Heart left ventricle (tissue), 16 donors: ENCODE measurements at regions not wholly inside any gene's neighbourhood (a gene's known extent, or its start where the extent isn't known, plus 50 kb on each side); places are given as distances from the start of the nearest gene placed in this dataset.

ENCODE experiments used
- ATAC-seq, 4 donors: fragments of 200-7000 bp; cut with Tn5 transposase; one replicate each; pipeline ENCODE4 v1.9.1; 2020 to 2022; ENCODE audit warnings: moderate library complexity in 4 of 4, mild to moderate bottlenecking in 3 of 4, moderate number of reproducible peaks in 1 of 4
- DNase-seq, 5 donors: peaks; one replicate each; pipeline ENCODE4 v3.0.0-alpha.2; 2020
- H3K27ac ChIP-seq, 12 donors: fragments of 200-600 bp; sonication (generic) in 4 of 12; one replicate each; pipeline versions ENCODE4 v1.5.0 to v1.8.0; 2016 to 2022; ENCODE audit warnings: mild to moderate bottlenecking in 2 of 12
- H3K27me3 ChIP-seq, 9 donors: fragments of 200-600 bp; sonication (generic) in 2 of 9; one replicate each; pipeline versions ENCODE4 v1.5.1 to v1.8.0; 2016 to 2022; ENCODE audit warnings: mild to moderate bottlenecking in 3 of 9
- H3K36me3 ChIP-seq, 9 donors: fragments of 200-600 bp; sonication (generic) in 2 of 9; one replicate each; pipeline versions ENCODE4 v1.5.0 to v1.8.0; 2018 to 2022; ENCODE audit warnings: mild to moderate bottlenecking in 2 of 9
- H3K4me1 ChIP-seq, 12 donors: fragments of 200-600 bp; sonication (generic) in 4 of 12; one replicate each; pipeline versions ENCODE4 v1.5.0 to v1.8.0; 2016 to 2022; ENCODE audit warnings: mild to moderate bottlenecking in 3 of 12
- H3K4me3 ChIP-seq, 12 donors: fragments of 200-600 bp; sonication (generic) in 4 of 12; one replicate each; pipeline versions ENCODE4 v1.5.0 to v1.8.0; 2017 to 2022; ENCODE audit warnings: mild to moderate bottlenecking in 9 of 12, moderate library complexity in 4 of 12
- H3K9me3 ChIP-seq, 12 donors: fragments of 200-600 bp; sonication (generic) in 4 of 12; one replicate each; pipeline versions ENCODE4 v1.5.0 to v1.8.0; 2016 to 2022; ENCODE audit warnings: mild to moderate bottlenecking in 1 of 12
- POLR2A ChIP-seq, 2 donors: fragments of 450-650 bp; IDR thresholded peaks; one replicate each; pipeline ENCODE4 v1.6.1; 2017; ENCODE audit warnings: antibody characterized with exemption in 2 of 2, mild to moderate bottlenecking in 2 of 2, moderate library complexity in 2 of 2
- WGBS, 4 donors: extraction: QIAGEN DNeasy Blood & Tissue Kit in 2 of 4; methylation state at CpG; one replicate each; pipeline versions ENCODE4 v1.1.5 to v1.1.7; 2013 to 2018; 5-methylcytosine and 5-hydroxymethylcytosine counted together
- intact Hi-C, 10 donors: fragments of 100-400 bp; cut with DNase I; formaldehyde crosslinking; loops; one replicate each; pipeline versions ENCODE4 v1.11.1 to v1.14.2; 2022
- TF ChIP-seq, protein P1 (sequence below), 12 donors: fragments of 200-600 bp; sonication (generic) in 4 of 12; IDR thresholded peaks; one replicate each; pipeline versions ENCODE4 v1.5.0 to v1.8.0; 2018 to 2022; ENCODE audit warnings: antibody characterized with exemption in 12 of 12, mild to moderate bottlenecking in 5 of 12
- donor health status: ischemic (EF 13 %, LVEDD 7.1; RV severe dilation, severe dysfunction).
- donor health status: healthy with polysubstance abuse.
- donor health status: DM: no; HTN: yes; CAD: no.
- donor health status: DM: no; HTN: no; CAD: no.
- donor health status: ischemic (EF 25% LVEDD 6.9; RV normal size, moderate dysfunction).
- donor health status: ischemic (EF 25% LVEDD 5.7; RV mildly dilated, moderate dysfunction).
- donor health status: healthy.
- donor health status: DM: yes; HTN: yes; CAD: no.
- donor health status: ischemic (EF 35%, LVEDD 5.7; RV mildly dilated, moderate dysfunction).
- donor health status: nonischemic (EF 11% LVEDD 7.7; RV severe dilation, severe dysfunction).
- donor health status: DM: yes; HTN: yes; CAD: no.
- donor health status: PGD.
- donor health status: ischemic (EF 29% LVEDD 5.4; RV normal size, mild dysfunction).
- donor health status: nonischemic (EF 23%, LVEDD 6.1; RV moderate dilation, normal function).

DNA sequence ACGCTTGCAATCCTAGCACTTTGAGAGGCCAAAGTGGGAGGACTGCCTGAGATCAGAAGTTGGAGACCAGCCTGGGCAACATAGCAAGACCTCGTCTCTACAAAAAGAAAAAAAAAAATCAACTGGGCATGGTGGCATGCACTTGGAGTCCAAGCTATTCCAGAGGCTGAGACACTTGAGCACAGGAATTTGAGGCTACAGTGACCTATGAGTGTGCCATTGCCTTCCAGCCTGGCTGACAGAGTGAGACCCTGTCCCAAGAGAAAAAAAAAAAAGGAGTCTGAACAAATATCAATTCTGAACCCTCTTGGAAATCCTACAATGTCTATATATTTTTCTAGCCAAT is 126.8 kb upstream of the NRP1 start:
- Histone ChIP-seq H3K4me1 (peaks cover 0 to 35% (median 11%) of the 10 kb centered on the region in 12 donors), H3K4me3 (no peak overlapping the region), H3K27me3 (no peaks in the 10 kb centered on the region), H3K27ac (peak overlapping the region in 11 of 12 donors; percentile 11 to 85 (median 65)), H3K36me3 (no peaks in the 10 kb centered on the region), H3K9me3 (no peaks in the 10 kb centered on the region)
- ATAC-seq (peak in 1 of 4 donors; percentile 21), DNase-seq (no peak)
- TF ChIP-seq, protein P1, sequence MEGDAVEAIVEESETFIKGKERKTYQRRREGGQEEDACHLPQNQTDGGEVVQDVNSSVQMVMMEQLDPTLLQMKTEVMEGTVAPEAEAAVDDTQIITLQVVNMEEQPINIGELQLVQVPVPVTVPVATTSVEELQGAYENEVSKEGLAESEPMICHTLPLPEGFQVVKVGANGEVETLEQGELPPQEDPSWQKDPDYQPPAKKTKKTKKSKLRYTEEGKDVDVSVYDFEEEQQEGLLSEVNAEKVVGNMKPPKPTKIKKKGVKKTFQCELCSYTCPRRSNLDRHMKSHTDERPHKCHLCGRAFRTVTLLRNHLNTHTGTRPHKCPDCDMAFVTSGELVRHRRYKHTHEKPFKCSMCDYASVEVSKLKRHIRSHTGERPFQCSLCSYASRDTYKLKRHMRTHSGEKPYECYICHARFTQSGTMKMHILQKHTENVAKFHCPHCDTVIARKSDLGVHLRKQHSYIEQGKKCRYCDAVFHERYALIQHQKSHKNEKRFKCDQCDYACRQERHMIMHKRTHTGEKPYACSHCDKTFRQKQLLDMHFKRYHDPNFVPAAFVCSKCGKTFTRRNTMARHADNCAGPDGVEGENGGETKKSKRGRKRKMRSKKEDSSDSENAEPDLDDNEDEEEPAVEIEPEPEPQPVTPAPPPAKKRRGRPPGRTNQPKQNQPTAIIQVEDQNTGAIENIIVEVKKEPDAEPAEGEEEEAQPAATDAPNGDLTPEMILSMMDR (IDR thresholded peaks at IDR 0.05) = no peak
- TF ChIP-seq POLR2A (IDR thresholded peaks at IDR 0.05) = no peak
- WGBS, 4 donors = 41 to 63% (median 51%) methylated on average over 2 of the region's 2 CpGs
- intact Hi-C loops = loop anchor here in 5 of 10 donors (5.0 to 10.0 kb wide), 3 partner anchors 116 to 126 kb away; partner anchors contain the start of gene NRP1 (in 1 of the 5)

DNA sequence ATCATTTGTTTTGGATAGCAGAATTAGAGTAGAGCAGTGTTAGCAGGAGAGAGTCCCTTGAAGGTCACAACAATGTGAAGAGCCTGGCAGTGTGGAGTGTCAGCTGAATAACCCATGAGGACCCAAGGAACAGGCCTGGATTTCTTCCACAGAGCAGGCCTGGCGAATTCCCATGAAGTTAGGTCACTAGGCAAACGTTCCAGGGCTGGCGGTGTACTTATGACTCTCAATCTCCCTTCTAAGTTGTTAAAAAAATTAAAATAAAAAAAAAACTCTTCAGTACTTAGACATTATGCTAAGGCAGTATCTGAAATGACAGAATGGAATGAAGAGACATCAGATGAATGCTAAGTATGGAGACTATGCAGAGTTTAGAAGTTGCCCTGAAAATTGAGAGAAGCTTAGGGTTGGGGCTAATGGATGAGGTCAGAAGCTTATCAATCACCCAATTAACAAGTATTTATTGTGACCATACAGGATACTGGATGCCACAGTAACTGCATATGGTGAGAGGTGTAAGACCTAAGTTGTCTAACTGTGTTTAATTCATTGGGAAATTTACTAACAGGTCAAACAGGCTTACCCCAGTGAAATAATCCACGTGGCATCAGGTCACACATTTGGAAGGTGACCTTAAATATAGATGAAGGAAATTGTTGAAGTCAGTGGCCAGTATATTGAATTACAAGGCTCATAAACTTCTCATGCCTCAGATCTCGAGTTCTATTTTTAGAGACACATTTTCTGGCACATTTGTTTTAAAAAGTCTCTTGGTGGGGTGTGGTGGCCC is 126.2 kb upstream of the NRP1 start:
- 42 to 55% (median 47%) methylated on average over 5 of the region's 5 CpGs for WGBS, 4 donors
- TF ChIP-seq, protein P1 (IDR thresholded peaks at IDR 0.05) = no peak
- TF ChIP-seq POLR2A (IDR thresholded peaks at IDR 0.05) = no peak
- H3K27ac ChIP-seq = peak overlapping the region; percentile 15 to 85 (median 64)
- no peaks in the 10 kb centered on the region for H3K9me3 ChIP-seq
- H3K4me3 ChIP-seq = no peak overlapping the region
- ATAC-seq (peak; percentile 94 to 97 (median 96)), DNase-seq (peak; percentile 63 to 84 (median 70))
- peaks cover 0 to 35% (median 11%) of the 10 kb centered on the region in 12 donors for H3K4me1 ChIP-seq
- H3K36me3 ChIP-seq = no peaks in the 10 kb centered on the region
- intact Hi-C loops = loop anchor here in 5 of 10 donors (5.0 to 10.0 kb wide), 3 partner anchors 116 to 126 kb away; partner anchors contain the start of gene NRP1 (in 1 of the 5)
- no peaks in the 10 kb centered on the region for H3K27me3 ChIP-seq

DNA sequence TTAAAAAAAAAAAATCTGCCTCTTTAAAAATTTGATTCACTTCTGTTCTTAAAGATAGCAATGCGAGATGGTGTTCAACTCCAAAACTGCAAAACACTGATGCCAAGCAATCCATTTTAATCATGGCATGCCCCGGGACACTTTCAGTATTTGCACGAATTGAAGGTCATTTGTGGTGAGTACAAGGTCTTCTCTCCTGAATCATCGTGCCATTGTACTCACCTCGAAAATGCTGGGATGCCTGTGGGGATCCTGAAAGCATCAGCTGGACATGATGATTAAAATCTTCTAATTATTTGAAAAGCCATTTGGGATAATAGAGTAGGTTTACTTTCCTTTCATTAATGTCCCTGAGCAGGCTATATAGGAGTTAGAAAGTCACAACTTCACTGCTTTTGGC is 125.1 kb upstream of the NRP1 start:
- intact Hi-C loops = loop anchor here in 6 of 10 donors (5.0 to 10.0 kb wide), 3 partner anchors 115 to 125 kb away; partner anchors contain the start of gene NRP1 (in 1 of the 6)
- TF ChIP-seq POLR2A (IDR thresholded peaks at IDR 0.05) = no peak
- TF ChIP-seq, protein P1 (IDR thresholded peaks at IDR 0.05) = no peak
- 48 to 62% (median 59%) methylated on average over 5 of the region's 5 CpGs for WGBS, 4 donors

DNA sequence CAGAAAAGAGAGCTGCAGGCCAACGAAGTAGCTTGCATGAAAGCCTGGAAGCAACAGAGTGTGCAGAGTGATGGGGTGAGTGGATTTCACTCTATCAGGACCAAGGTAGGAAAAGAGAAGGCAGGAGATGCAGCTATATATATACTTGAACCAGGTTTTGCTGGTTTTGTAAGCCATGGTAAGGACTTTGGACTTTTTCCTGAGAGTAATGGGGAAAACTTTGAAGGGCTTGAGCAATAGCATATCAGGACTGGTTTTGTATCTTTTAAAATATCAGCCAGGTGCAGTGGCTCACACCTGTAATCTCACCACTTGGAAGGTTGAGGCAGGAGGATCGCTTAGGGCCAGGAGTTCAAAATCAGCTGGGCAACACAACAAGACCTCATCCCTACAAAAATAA is 120.6 kb upstream of the NRP1 start:
- intact Hi-C loops = loop anchor here in 1 of 10 donors (10.0 kb wide), 1 partner anchor 110 kb away; no protein-coding TSS in a partner anchor
- Histone ChIP-seq H3K27ac (no peak overlapping the region), H3K27me3 (no peaks in the 10 kb centered on the region), H3K36me3 (no peaks in the 10 kb centered on the region), H3K4me1 (peaks cover 0 to 7% (median 0%) of the 10 kb centered on the region in 12 donors), H3K9me3 (peaks cover 0 to 15% (median 0%) of the 10 kb centered on the region in 12 donors), H3K4me3 (no peak overlapping the region)
- no peak for TF ChIP-seq POLR2A (IDR thresholded peaks at IDR 0.05)
- WGBS, 4 donors = 76 to 79% (median 76%) methylated on average over 2 of the region's 2 CpGs
- no peak for ATAC-seq
- DNase-seq = no peak

More for the DNA sequence above, 125.1 kb upstream of the NRP1 start:
- Histone ChIP-seq H3K36me3 (no peaks in the 10 kb centered on the region), H3K9me3 (no peaks in the 10 kb centered on the region), H3K4me1 (peaks cover 0 to 35% (median 11%) of the 10 kb centered on the region in 12 donors), H3K4me3 (no peak overlapping the region), H3K27ac (peak overlapping the region in 7 of 12 donors; percentile 31 to 76 (median 68)), H3K27me3 (no peaks in the 10 kb centered on the region)
- DNase-seq (no peak), ATAC-seq (no peak)
